Common myeloid progenitor, CD34-positive (primary cell): ENCODE measurements at regions not wholly inside any gene's neighbourhood (a gene's known extent, or its start where the extent isn't known, plus 50 kb on each side); places are given as distances from the start of the nearest gene placed in this dataset.

Experiments used
- CTCF ChIA-PET: fragments of 350-600 bp; sonication (Branson Sonifier 250); formaldehyde crosslinking; loops from one replicate; lab custom pipeline; 2021; ENCODE audit warnings: antibody characterized with exemption; lab: Charles Lee
- POLR2A ChIA-PET: fragments of 350-600 bp; sonication (Branson Sonifier 250); formaldehyde crosslinking; loops from one replicate; lab custom pipeline; 2021; ENCODE audit warnings: antibody characterized with exemption; lab: Charles Lee
- DNase-seq, 3 donors: peaks; one replicate each; pipeline versions ENCODE4 v3.0.0 to v3.0.0-alpha.2; 2013
- H3K27ac ChIP-seq, 2 experiments: 1 replicate in 1 of 2; 2 replicates in 1 of 2; pipeline ENCODE4 v1.7.0; 2013; ENCODE audit warnings: inconsistent platforms in 2 of 2, low read length in 2 of 2, mild to moderate bottlenecking in 2 of 2, low read depth in 1 of 2, moderate library complexity in 1 of 2; ENCODE audit not compliant: severe bottlenecking in 2 of 2, insufficient read depth in 1 of 2, poor library complexity in 1 of 2
- H3K27me3 ChIP-seq, 5 experiments: replicated peaks in 2 of 5; 1 replicate in 3 of 5; 2 replicates in 2 of 5; pipeline versions ENCODE4 v1.6.1 to v1.7.0; 2013; ENCODE audit warnings: low read length in 4 of 5, mild to moderate bottlenecking in 2 of 5, moderate library complexity in 2 of 5, inconsistent platforms in 1 of 5; ENCODE audit not compliant: insufficient read depth in 5 of 5, control insufficient read depth in 4 of 5
- H3K36me3 ChIP-seq, 4 experiments: 1 replicate in 2 of 4; 2 replicates in 2 of 4; pipeline versions ENCODE4 v1.6.1 to v1.7.0; 2013; ENCODE audit warnings: low read length in 3 of 4, control low read depth in 1 of 4, mild to moderate bottlenecking in 1 of 4; ENCODE audit not compliant: control insufficient read depth in 4 of 4, insufficient read depth in 4 of 4
- H3K4me1 ChIP-seq, 4 experiments: 1 replicate in 3 of 4; 2 replicates in 1 of 4; pipeline versions ENCODE4 v1.6.1 to v1.7.1; 2013; ENCODE audit warnings: low read length in 3 of 4, mild to moderate bottlenecking in 3 of 4, control low read depth in 1 of 4, inconsistent platforms in 1 of 4, moderate library complexity in 1 of 4; ENCODE audit not compliant: control insufficient read depth in 4 of 4, insufficient read depth in 4 of 4; ENCODE audit errors: control extremely low read depth in 1 of 4
- H3K4me3 ChIP-seq, 7 experiments: 1 replicate in 4 of 7; 2 replicates in 3 of 7; pipeline versions ENCODE4 v1.5.1 to v1.7.0; 2013; ENCODE audit warnings: mild to moderate bottlenecking in 7 of 7, low read length in 6 of 7, moderate library complexity in 6 of 7, inconsistent platforms in 2 of 7, low read depth in 2 of 7, control low read depth in 1 of 7; ENCODE audit not compliant: insufficient read depth in 4 of 7, control insufficient read depth in 1 of 7; ENCODE audit errors: extremely low read depth in 1 of 7
- H3K9me3 ChIP-seq, 5 experiments: 1 replicate in 4 of 5; 2 replicates in 1 of 5; pipeline versions ENCODE4 v1.6.1 to v1.7.1; 2013; ENCODE audit warnings: low read length in 4 of 5, mild to moderate bottlenecking in 2 of 5, inconsistent platforms in 1 of 5, low read depth in 1 of 5, moderate library complexity in 1 of 5; ENCODE audit not compliant: control insufficient read depth in 4 of 5, insufficient read depth in 2 of 5; ENCODE audit errors: control extremely low read depth in 1 of 5
- WGBS: methylation state at CpG from one replicate; pipeline ENCODE4 v1.1.5; 2013; ENCODE audit not compliant: insufficient coverage; 5-methylcytosine and 5-hydroxymethylcytosine counted together

GRCh38 chr9:82604947-82605656 is 457.8 kb downstream of the RASEF start:
- no peaks in the 10 kb centered on the region for H3K4me1 ChIP-seq
- DNase-seq: no peak
- CTCF ChIA-PET: interaction anchor here (0.6 to 4.0 kb wide), 7 partner anchors 9 to 1082 kb away, joined by 3 to 20 read pairs (median 7); no protein-coding TSS in a partner anchor
- H3K27me3 ChIP-seq: no peaks in the 10 kb centered on the region
- H3K27ac ChIP-seq: no peak overlapping the region
- no peaks in the 10 kb centered on the region for H3K36me3 ChIP-seq
- WGBS: 94% methylated on average over 2 of the region's 3 CpGs
- H3K4me3 ChIP-seq: no peak overlapping the region
- POLR2A ChIA-PET: no interaction called here
- H3K9me3 ChIP-seq: no peaks in the 10 kb centered on the region

- H3K27ac ChIP-seq: no peak overlapping the region
- H3K4me1 ChIP-seq: no peaks in the 10 kb centered on the region
- H3K4me3 ChIP-seq: no peak overlapping the region
- ChIA-PET CTCF (interaction anchor here (0.6 to 4.9 kb wide), 11 partner anchors 8 to 1120 kb away, joined by 3 to 32 read pairs (median 3); no protein-coding TSS in a partner anchor), POLR2A (interaction anchor here (0.6 kb wide), 1 partner anchor 443 kb away, joined by 4 read pairs; no protein-coding TSS in a partner anchor)
- no peak for DNase-seq
- no peaks in the 10 kb centered on the region for H3K27me3 ChIP-seq
- H3K9me3 ChIP-seq: no peaks in the 10 kb centered on the region
- no peaks in the 10 kb centered on the region for H3K36me3 ChIP-seq
Measured at GRCh38 chr9:82605657-82606031, 457.3 kb downstream of the RASEF start.

DNA sequence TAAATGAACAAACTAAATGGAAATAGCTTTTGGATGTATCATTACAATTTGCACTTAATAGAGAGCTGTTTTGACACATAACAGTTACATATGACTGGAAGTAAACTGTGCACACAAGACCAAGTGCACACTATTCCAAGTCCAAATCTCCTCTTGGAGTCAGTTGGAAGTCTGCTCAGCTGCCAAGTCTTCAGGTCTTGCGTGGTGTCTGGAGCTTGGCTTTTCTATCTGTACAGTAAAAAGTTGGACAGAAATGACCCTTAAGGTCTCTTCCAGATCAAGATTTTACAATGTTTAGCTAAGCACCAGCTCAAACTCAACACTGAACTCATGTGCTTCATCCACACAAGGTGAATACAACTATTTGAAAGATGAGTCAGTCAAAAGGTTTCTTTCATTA is 456.9 kb downstream of the RASEF start:
- H3K27me3 ChIP-seq: no peaks in the 10 kb centered on the region
- DNase-seq: no peak
- ChIA-PET POLR2A (interaction anchor here (0.6 kb wide), 1 partner anchor 443 kb away, joined by 4 read pairs; no protein-coding TSS in a partner anchor), CTCF (interaction anchor here (0.6 to 4.9 kb wide), 14 partner anchors 8 to 1121 kb away, joined by 3 to 32 read pairs (median 4); no protein-coding TSS in a partner anchor)
- H3K27ac ChIP-seq: no peak overlapping the region
- WGBS: 100% methylated on average over 1 of the region's 1 CpG
- no peaks in the 10 kb centered on the region for H3K4me1 ChIP-seq
- H3K9me3 ChIP-seq: no peaks in the 10 kb centered on the region
- H3K4me3 ChIP-seq: no peak overlapping the region
- H3K36me3 ChIP-seq: no peaks in the 10 kb centered on the region

- H3K4me1 ChIP-seq: no peaks in the 10 kb centered on the region
- POLR2A ChIA-PET: interaction anchor here (0.6 kb wide), 1 partner anchor 442 kb away, joined by 4 read pairs; no protein-coding TSS in a partner anchor
- no peaks in the 10 kb centered on the region for H3K9me3 ChIP-seq
- CTCF ChIA-PET: interaction anchor here (0.6 to 4.9 kb wide), 17 partner anchors 7 to 1121 kb away, joined by 3 to 32 read pairs (median 3); no protein-coding TSS in a partner anchor
- WGBS: 56% methylated on average over 5 of the region's 7 CpGs
- DNase-seq: peak; percentile 63 to 82 (median 77)
- H3K27ac ChIP-seq: no peak overlapping the region
- H3K36me3 ChIP-seq: no peaks in the 10 kb centered on the region
- H3K4me3 ChIP-seq: no peak overlapping the region
- no peaks in the 10 kb centered on the region for H3K27me3 ChIP-seq
Measured at GRCh38 chr9:82606492-82607382, 456.2 kb downstream of the RASEF start.

GRCh38 chr9:82608487-82608886 is 454.5 kb downstream of the RASEF start:
- POLR2A ChIA-PET: no interaction called here
- H3K36me3 ChIP-seq: no peaks in the 10 kb centered on the region
- no peak overlapping the region for H3K27ac ChIP-seq
- H3K27me3 ChIP-seq: no peaks in the 10 kb centered on the region
- CTCF ChIA-PET: interaction anchor here (1.1 to 4.9 kb wide), 6 partner anchors 9 to 1085 kb away, joined by 3 to 32 read pairs (median 12); no protein-coding TSS in a partner anchor
- no peak for DNase-seq
- WGBS: no CpG with 5 or more reads among the region's 4 CpGs
- H3K9me3 ChIP-seq: no peaks in the 10 kb centered on the region
- H3K4me3 ChIP-seq: no peak overlapping the region
- no peaks in the 10 kb centered on the region for H3K4me1 ChIP-seq

GRCh38 chr9:82612942-82613341 is 450.0 kb downstream of the RASEF start:
- Histone ChIP-seq H3K27me3 (no peaks in the 10 kb centered on the region), H3K4me3 (no peak overlapping the region), H3K9me3 (no peaks in the 10 kb centered on the region), H3K36me3 (no peaks in the 10 kb centered on the region), H3K27ac (no peak overlapping the region), H3K4me1 (no peaks in the 10 kb centered on the region)
- CTCF ChIA-PET: interaction anchor here (1.0 to 1.6 kb wide), 2 partner anchors 15 to 37 kb away, joined by 3 read pairs; no protein-coding TSS in a partner anchor
- DNase-seq: no peak
- 100% methylated on average over 3 of the region's 5 CpGs for WGBS
- POLR2A ChIA-PET: no interaction called here
